ENCODE measurements at regions not wholly inside any gene's neighbourhood (a gene's known extent, or its start where the extent isn't known, plus 50 kb on each side); places are given as distances from the start of the nearest gene placed in this dataset.

GRCh38 chr3:25096536-25096935, 331.5 kb upstream of the RARB start:
- TF ChIP-seq CTCF (IDR thresholded peaks at IDR 0.05) (no peak), POLR2A (IDR thresholded peaks at IDR 0.05) (no peak)
